Liver (tissue), 8 donors: ENCODE measurements at regions not wholly inside any gene's neighbourhood (a gene's known extent, or its start where the extent isn't known, plus 50 kb on each side); places are given as distances from the start of the nearest gene placed in this dataset.
"Not testable (repeated sequence)": the region's sequence is repeated elsewhere in the genome, so short reads cannot be mapped to it uniquely, and the experiment has no call there.

Experiments used
- DNase-seq: peaks from one replicate; pipeline ENCODE4 v3.0.0-alpha.2; 2017; ENCODE audit warnings: low spot score
- H3K27ac ChIP-seq, 2 donors: one replicate each; pipeline ENCODE4 v1.7.0; 2013; ENCODE audit warnings: inconsistent platforms in 2 of 2, low read length in 2 of 2, control low read depth in 1 of 2, low read depth in 1 of 2, mild to moderate bottlenecking in 1 of 2
- H3K27me3 ChIP-seq, 4 donors: one replicate each; pipeline versions ENCODE4 v1.6.1 to v1.7.0; 2013; ENCODE audit warnings: low read length in 3 of 4, inconsistent platforms in 1 of 4, mild to moderate bottlenecking in 1 of 4, moderate library complexity in 1 of 4; ENCODE audit not compliant: control insufficient read depth in 4 of 4, insufficient read depth in 4 of 4
- H3K36me3 ChIP-seq, 4 donors: one replicate each; pipeline versions ENCODE4 v1.6.1 to v1.7.0; 2013; ENCODE audit warnings: low read length in 3 of 4, mild to moderate bottlenecking in 3 of 4, low read depth in 1 of 4, moderate library complexity in 1 of 4; ENCODE audit not compliant: control insufficient read depth in 4 of 4, insufficient read depth in 3 of 4
- H3K4me1 ChIP-seq, 4 donors: one replicate each; pipeline versions ENCODE4 v1.6.1 to v1.7.0; 2013; ENCODE audit warnings: low read length in 3 of 4, mild to moderate bottlenecking in 3 of 4, moderate library complexity in 1 of 4; ENCODE audit not compliant: control insufficient read depth in 4 of 4, insufficient read depth in 4 of 4
- H3K4me3 ChIP-seq, 3 donors: one replicate each; pipeline versions ENCODE4 v1.6.1 to v1.7.0; 2013; ENCODE audit warnings: low read length in 3 of 3, control low read depth in 1 of 3, low read depth in 1 of 3, mild to moderate bottlenecking in 1 of 3
- H3K9ac ChIP-seq, 2 donors: one replicate each; pipeline ENCODE4 v1.7.0; 2013; ENCODE audit warnings: low read length in 2 of 2, mild to moderate bottlenecking in 2 of 2, moderate library complexity in 2 of 2, control low read depth in 1 of 2, low read depth in 1 of 2
- H3K9me3 ChIP-seq, 4 donors: one replicate each; pipeline versions ENCODE4 v1.6.1 to v1.7.0; 2013; ENCODE audit warnings: low read length in 3 of 4; ENCODE audit not compliant: control insufficient read depth in 4 of 4
- ATF3 ChIP-seq: IDR thresholded peaks from 2 replicates; pipeline ENCODE4 v1.6.1; 2016; ENCODE audit warnings: antibody characterized with exemption
- CTCF ChIP-seq: fragments of 150-350 bp; IDR thresholded peaks from 2 replicates; pipeline ENCODE4 v1.5.1; 2017; ENCODE audit warnings: improper control_type of control experiment, low read depth, low read length; ENCODE audit not compliant: missing input control
- EGR1 ChIP-seq, 2 donors: IDR thresholded peaks; 2 replicates each; pipeline ENCODE4 v1.6.1; 2016 to 2018; ENCODE audit warnings: antibody characterized with exemption in 2 of 2, low read depth in 2 of 2
- FOXA1 ChIP-seq: IDR thresholded peaks from 2 replicates; pipeline ENCODE4 v1.6.1; 2016; ENCODE audit warnings: antibody characterized with exemption
- FOXA2 ChIP-seq: IDR thresholded peaks from 2 replicates; pipeline ENCODE4 v1.6.1; 2016; ENCODE audit warnings: antibody characterized with exemption
- GABPA ChIP-seq, 2 donors: IDR thresholded peaks in 1 of 2; conservative IDR thresholded peaks in 1 of 2; 2 replicates each; pipeline ENCODE4 v1.6.1; 2016; ENCODE audit warnings: antibody characterized with exemption in 2 of 2, mild to moderate bottlenecking in 1 of 2, moderate library complexity in 1 of 2
- HNF4A ChIP-seq, 2 donors: conservative IDR thresholded peaks; 2 replicates each; pipeline ENCODE4 v1.6.1; 2016; ENCODE audit warnings: antibody characterized with exemption in 2 of 2, mild to moderate bottlenecking in 2 of 2
- HNF4G ChIP-seq: IDR thresholded peaks from 2 replicates; pipeline ENCODE4 v1.6.1; 2016; ENCODE audit warnings: antibody characterized with exemption
- JUND ChIP-seq, 2 donors: IDR thresholded peaks; 2 replicates each; pipeline ENCODE4 v1.6.1; 2016; ENCODE audit warnings: antibody characterized with exemption in 2 of 2
- MAX ChIP-seq: IDR thresholded peaks from 2 replicates; pipeline ENCODE4 v1.6.1; 2016; ENCODE audit warnings: antibody characterized with exemption
- NR2F2 ChIP-seq: IDR thresholded peaks from 2 replicates; pipeline ENCODE4 v1.6.1; 2016; ENCODE audit warnings: antibody characterized with exemption
- RAD21 ChIP-seq, 2 donors: IDR thresholded peaks; 2 replicates each; pipeline ENCODE4 v1.6.1; 2016; ENCODE audit warnings: antibody characterized with exemption in 2 of 2, mild to moderate bottlenecking in 2 of 2
- RXRA ChIP-seq, 2 donors: IDR thresholded peaks; 2 replicates each; pipeline ENCODE4 v1.6.1; 2017 to 2018; ENCODE audit warnings: antibody characterized with exemption in 2 of 2, mild to moderate bottlenecking in 1 of 2
- SP1 ChIP-seq: IDR thresholded peaks from 2 replicates; pipeline ENCODE4 v1.6.1; 2018; ENCODE audit warnings: antibody characterized with exemption, mild to moderate bottlenecking
- TAF1 ChIP-seq: conservative IDR thresholded peaks from 2 replicates; pipeline ENCODE4 v1.6.1; 2016; ENCODE audit warnings: antibody characterized with exemption, mild to moderate bottlenecking
- YY1 ChIP-seq: IDR thresholded peaks from 2 replicates; pipeline ENCODE4 v1.6.1; 2016; ENCODE audit warnings: antibody characterized with exemption, mild to moderate bottlenecking
- WGBS: extraction: QIAGEN DNeasy Blood & Tissue Kit; methylation state at CpG from one replicate; pipeline ENCODE4 v1.1.7; 2013; 5-methylcytosine and 5-hydroxymethylcytosine counted together
- TF ChIP-seq, protein P1 (sequence below): IDR thresholded peaks from 2 replicates; pipeline ENCODE4 v1.6.1; 2016; ENCODE audit warnings: antibody characterized with exemption
- donor health status: healthy.
- donor health status: healthy.
- donor health status: healthy.
- donor health status: healthy.
- donor health status: healthy.

DNA sequence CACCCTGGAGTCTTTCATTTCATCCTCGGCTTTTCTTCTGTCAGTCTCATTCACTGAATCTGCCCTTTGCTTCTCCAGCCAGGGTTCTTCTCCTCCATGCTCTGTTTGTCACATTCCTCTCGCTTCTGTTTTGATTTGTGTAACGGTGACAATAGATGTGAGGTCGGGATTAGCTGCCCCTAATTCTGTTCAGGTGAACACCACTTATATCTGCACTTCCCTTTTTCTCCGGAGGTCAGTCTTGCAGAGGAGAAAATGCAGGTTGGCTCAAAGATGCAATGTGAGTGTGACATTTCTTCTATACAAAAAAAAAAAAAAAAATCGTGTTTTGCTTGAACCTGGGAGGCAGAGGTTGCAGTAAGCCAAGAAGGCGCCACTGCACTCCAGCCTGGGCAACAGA is 262.9 kb downstream of the ASMT start:
- DNase-seq = no peak
- Histone ChIP-seq H3K4me1 (no peaks in the 10 kb centered on the region), H3K36me3 (no peaks in the 10 kb centered on the region), H3K9me3 (peaks cover 0 to 3% (median under 1%) of the 10 kb centered on the region in 4 donors), H3K27me3 (peaks cover 0 to 3% (median 0%) of the 10 kb centered on the region in 4 donors), H3K4me3 (no peak overlapping the region), H3K9ac (no peak overlapping the region), H3K27ac (no peak overlapping the region)
- no peak for TF ChIP-seq TAF1
- TF ChIP-seq EGR1 (IDR thresholded peaks at IDR 0.05; ENCODE audit: low read depth in 2 of 2) = no peak
- TF ChIP-seq, protein P1, sequence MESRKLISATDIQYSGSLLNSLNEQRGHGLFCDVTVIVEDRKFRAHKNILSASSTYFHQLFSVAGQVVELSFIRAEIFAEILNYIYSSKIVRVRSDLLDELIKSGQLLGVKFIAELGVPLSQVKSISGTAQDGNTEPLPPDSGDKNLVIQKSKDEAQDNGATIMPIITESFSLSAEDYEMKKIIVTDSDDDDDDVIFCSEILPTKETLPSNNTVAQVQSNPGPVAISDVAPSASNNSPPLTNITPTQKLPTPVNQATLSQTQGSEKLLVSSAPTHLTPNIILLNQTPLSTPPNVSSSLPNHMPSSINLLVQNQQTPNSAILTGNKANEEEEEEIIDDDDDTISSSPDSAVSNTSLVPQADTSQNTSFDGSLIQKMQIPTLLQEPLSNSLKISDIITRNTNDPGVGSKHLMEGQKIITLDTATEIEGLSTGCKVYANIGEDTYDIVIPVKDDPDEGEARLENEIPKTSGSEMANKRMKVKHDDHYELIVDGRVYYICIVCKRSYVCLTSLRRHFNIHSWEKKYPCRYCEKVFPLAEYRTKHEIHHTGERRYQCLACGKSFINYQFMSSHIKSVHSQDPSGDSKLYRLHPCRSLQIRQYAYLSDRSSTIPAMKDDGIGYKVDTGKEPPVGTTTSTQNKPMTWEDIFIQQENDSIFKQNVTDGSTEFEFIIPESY = no peak
- TF ChIP-seq MAX = no peak
- TF ChIP-seq JUND (IDR thresholded peaks at IDR 0.05) = no peak
- 62% methylated on average over 7 of the region's 7 CpGs for WGBS

- H3K27me3 ChIP-seq, H3K9me3 ChIP-seq, H3K36me3 ChIP-seq, H3K27ac ChIP-seq, H3K4me3 ChIP-seq, H3K4me1 ChIP-seq, DNase-seq, H3K9ac ChIP-seq: not testable (repeated sequence)
- WGBS = 87% methylated on average over 10 of the region's 10 CpGs
Measured at GRCh38 chrX:1880884-1881817, 266.3 kb downstream of the ASMT start.

DNA sequence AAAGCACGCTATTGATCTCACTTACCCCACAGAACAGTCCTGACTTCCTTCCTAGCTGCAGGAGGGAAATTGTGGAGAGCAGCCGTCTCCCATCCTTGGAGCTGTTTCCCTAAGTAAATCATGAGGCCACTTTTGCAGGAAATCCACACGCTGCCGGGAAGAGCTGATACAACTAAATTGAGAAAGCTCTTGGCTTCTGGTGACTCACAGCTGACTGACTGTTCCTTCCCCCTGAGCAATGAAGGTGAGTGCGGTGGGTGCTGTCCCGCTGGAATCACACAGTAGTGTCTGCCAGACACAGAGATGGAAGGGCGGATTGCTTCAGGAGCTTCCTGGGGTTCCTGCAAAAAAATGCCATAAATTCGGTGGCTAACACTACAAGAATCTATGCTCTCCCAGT is 268.9 kb downstream of the ASMT start:
- Histone ChIP-seq H3K27me3 (peaks cover 0 to 2% (median 0%) of the 10 kb centered on the region in 4 donors), H3K27ac (no peak overlapping the region), H3K9ac (no peak overlapping the region), H3K4me1 (no peaks in the 10 kb centered on the region), H3K9me3 (peaks cover 0 to 3% (median 2%) of the 10 kb centered on the region in 4 donors), H3K36me3 (no peaks in the 10 kb centered on the region), H3K4me3 (no peak overlapping the region)
- DNase-seq = no peak
- 57% methylated on average over 8 of the region's 8 CpGs for WGBS
- TF ChIP-seq FOXA2 (no peak), HNF4A (conservative IDR thresholded peaks at IDR 0.05) (no peak), FOXA1 (no peak), TAF1 (no peak), JUND (IDR thresholded peaks at IDR 0.05) (no peak), HNF4G (no peak), NR2F2 (no peak), MAX (no peak), RXRA (IDR thresholded peaks at IDR 0.05) (no peak), RAD21 (IDR thresholded peaks at IDR 0.05) (no peak), SP1 (no peak), CTCF (no peak), EGR1 (IDR thresholded peaks at IDR 0.05; ENCODE audit: low read depth in 2 of 2) (no peak), GABPA (IDR thresholded peaks at IDR 0.05 in 1 of 2, conservative IDR thresholded peaks at IDR 0.05 in 1 of 2) (no peak), ATF3 (no peak), YY1 (no peak)
- TF ChIP-seq, protein P1 = no peak
